K562 (cell line): ENCODE measurements at regions not wholly inside any gene's neighbourhood (a gene's known extent, or its start where the extent isn't known, plus 50 kb on each side); places are given as distances from the start of the nearest gene placed in this dataset.

Experiments used
- ATAC-seq: fragments of 200-7000 bp; cut with Tn5 transposase; 3 replicates; pipeline ENCODE4 v1.9.1; 2020; ENCODE audit warnings: moderate library complexity
- BruUV-seq: library from RNA; stranded (reverse); fragments of 400-500 nt; replicated peaks from 2 replicates; lab custom pipeline; 2021; lab: Mats Ljungman, UMichigan
- CTCF ChIA-PET: fragments of 300-600 bp; formaldehyde crosslinking; extraction: SDS; loops from one replicate; lab custom pipeline; 2021; ENCODE audit warnings: low intra/inter-chr PET ratio; lab: Yijun Ruan, JAX
- POLR2A ChIA-PET: fragments of 300-600, 350-650 bp; sonication (Branson Sonifier 250); formaldehyde crosslinking; extraction: SDS; loops from one replicate; lab custom pipeline; 2021; ENCODE audit warnings: antibody characterized with exemption, inconsistent platforms; lab: Yijun Ruan, JAX
- DNase-seq, 4 experiments: peaks; one replicate each; pipeline versions ENCODE4 v3.0.0 to v3.0.0-alpha.2; 2011 to 2018; ENCODE audit warnings: low spot score in 3 of 4, mixed read lengths in 3 of 4; ENCODE audit errors: extremely low read depth in 1 of 4
- FAIRE-seq: peaks from 2 replicates; lab custom pipeline; 2011; peaks lifted over from hg19 to GRCh38; lab: Jason Lieb, UNC
- H2AFZ ChIP-seq: 2 replicates; pipeline ENCODE4 v1.6.0; 2011; ENCODE audit warnings: low read depth, low read length, control low read depth, inconsistent platforms
- H3K27ac ChIP-seq: fragments of 200-600 bp; 3 replicates; pipeline ENCODE4 v1.8.0; 2011; ENCODE audit warnings: low read depth, mild to moderate bottlenecking, control low read depth, inconsistent platforms, low read length, moderate library complexity, mixed read lengths; ENCODE audit errors: extremely low read depth
- H3K27me3 ChIP-seq, 2 experiments: fragments of 300-600 bp in 1 of 2; 2 replicates in 1 of 2; 3 replicates in 1 of 2; pipeline versions ENCODE4 v1.6.0 to v1.8.0; 2011; ENCODE audit warnings: inconsistent platforms in 2 of 2, low read length in 2 of 2, mild to moderate bottlenecking in 1 of 2, mixed read lengths in 1 of 2, moderate library complexity in 1 of 2; ENCODE audit not compliant: control insufficient read depth in 2 of 2, insufficient read depth in 2 of 2
- H3K36me3 ChIP-seq: fragments of 300-600 bp; 3 replicates; pipeline ENCODE4 v1.8.0; 2011; ENCODE audit warnings: mild to moderate bottlenecking, low read length, inconsistent platforms; ENCODE audit not compliant: control insufficient read depth, insufficient read depth
- H3K4me1 ChIP-seq, 2 experiments: fragments of 200-600 bp in 1 of 2; replicated peaks in 1 of 2; 2 replicates in 1 of 2; 3 replicates in 1 of 2; pipeline versions ENCODE4 v1.5.1 to v1.8.0; 2011; ENCODE audit warnings: inconsistent platforms in 2 of 2, low read length in 2 of 2, mild to moderate bottlenecking in 1 of 2, mixed read lengths in 1 of 2, moderate library complexity in 1 of 2; ENCODE audit not compliant: control insufficient read depth in 2 of 2, insufficient read depth in 2 of 2
- H3K4me2 ChIP-seq: 2 replicates; pipeline ENCODE4 v1.6.1; 2011; ENCODE audit warnings: low read length, control low read depth, inconsistent platforms, mixed read lengths; ENCODE audit not compliant: insufficient read depth
- H3K4me3 ChIP-seq: fragments of 200-600 bp; sonication (generic), shearing (Covaris generic); 2 replicates; pipeline ENCODE4 v1.5.1; 2016; ENCODE audit warnings: control low read depth, inconsistent platforms
- H3K79me2 ChIP-seq: fragments of 200-600 bp; 3 replicates; pipeline ENCODE4 v1.8.0; 2011; ENCODE audit warnings: low read length, inconsistent platforms; ENCODE audit not compliant: control insufficient read depth, insufficient read depth
- H3K9ac ChIP-seq, 2 experiments: 2 replicates each; pipeline versions ENCODE4 v1.6.0 to v1.6.1; 2011; ENCODE audit warnings: low read depth in 2 of 2, low read length in 2 of 2, control low read depth in 1 of 2, inconsistent platforms in 1 of 2, mild to moderate bottlenecking in 1 of 2, mixed read lengths in 1 of 2; ENCODE audit not compliant: insufficient read depth in 1 of 2
- H3K9me1 ChIP-seq: one replicate; pipeline ENCODE4 v1.6.0; 2011; ENCODE audit warnings: inconsistent platforms, mild to moderate bottlenecking, low read length, moderate library complexity; ENCODE audit not compliant: control insufficient read depth, insufficient read depth
- H3K9me3 ChIP-seq: replicated peaks from 2 replicates; pipeline ENCODE4 v1.5.1; 2011; ENCODE audit warnings: low read depth, low read length, inconsistent platforms; ENCODE audit not compliant: control insufficient read depth, insufficient read depth
- H4K20me1 ChIP-seq: replicated peaks from 2 replicates; pipeline ENCODE4 v1.6.1; 2011; ENCODE audit warnings: low read length, inconsistent platforms, mixed read lengths; ENCODE audit not compliant: control insufficient read depth, insufficient read depth
- ESRRB ChIP-seq: fragments of 250-450 bp; sonication (Bioruptor Pico); IDR thresholded peaks from 2 replicates; pipeline ENCODE4 v1.5.0; 2020; ENCODE audit warnings: mild to moderate bottlenecking, moderate library complexity, borderline replicate concordance
- FOXP4 ChIP-seq: sonication (generic); formaldehyde crosslinking; IDR thresholded peaks from 2 replicates; pipeline ENCODE4 v1.8.0; 2022; ENCODE audit warnings: mild to moderate bottlenecking, missing genetic modification reagents, borderline replicate concordance
- PBX2 ChIP-seq, 2 experiments: IDR thresholded peaks in 1 of 2; conservative IDR thresholded peaks in 1 of 2; 2 replicates each; pipeline ENCODE4 v1.6.1; 2016; ENCODE audit warnings: low read depth in 2 of 2, mild to moderate bottlenecking in 1 of 2, missing compliant biosample characterization in 1 of 2, missing genetic modification characterization in 1 of 2, moderate library complexity in 1 of 2
- SIN3B ChIP-seq: fragments of 450-650 bp; IDR thresholded peaks from 2 replicates; pipeline ENCODE4 v1.6.1; 2017; ENCODE audit warnings: low read depth, mild to moderate bottlenecking, moderate library complexity
- SLC30A9 ChIP-seq: fragments of 250-450 bp; sonication (Bioruptor Pico); IDR thresholded peaks from 2 replicates; pipeline ENCODE4 v1.8.0; 2022; ENCODE audit warnings: mild to moderate bottlenecking, moderate library complexity
- XRCC4 ChIP-seq: IDR thresholded peaks from one replicate; pipeline ENCODE4 v1.6.1; 2011; ENCODE audit not compliant: insufficient read depth, insufficient read length; ENCODE audit errors: extremely low read depth
- ZNF316 ChIP-seq: fragments of 450-650 bp; IDR thresholded peaks from 2 replicates; pipeline ENCODE4 v1.6.1; 2016
- WGBS: fragments of 100-300 bp; shearing (Covaris generic); methylation state at CpG from one replicate; pipeline ENCODE4 v1.1.6; 2016; ENCODE audit warnings: low coverage, mixed read lengths; ENCODE audit not compliant: insufficient coverage; ENCODE audit errors: missing lambda C conversion rate; 5-methylcytosine and 5-hydroxymethylcytosine counted together
- in situ Hi-C: fragments of 300-500 bp; cut with MboI; formaldehyde crosslinking; loops from 4 replicates; pipeline ENCODE4 v1.15.0; 2018; ENCODE audit warnings: inconsistent platforms, mixed read lengths
- intact Hi-C: fragments of 100-400 bp; cut with micrococcal nuclease; formaldehyde crosslinking; loops from 2 replicates; pipeline ENCODE4 v1.14.2; 2022
- TF ChIP-seq, protein P1 (sequence below): fragments of 250-450 bp; sonication (Bioruptor Pico); IDR thresholded peaks from 2 replicates; pipeline ENCODE4 v1.8.0; 2021; ENCODE audit warnings: moderate library complexity, mild to moderate bottlenecking, inconsistent platforms

- no peaks in the 10 kb centered on the region for H4K20me1 ChIP-seq
- intact Hi-C loops (no loop called here), in situ Hi-C loops (no loop called here)
- no peaks in the 10 kb centered on the region for H3K27me3 ChIP-seq
- FAIRE-seq: no peak
- H2AFZ ChIP-seq: no peak overlapping the region
- no peaks in the 10 kb centered on the region for H3K9me1 ChIP-seq
- no peaks in the 10 kb centered on the region for H3K9me3 ChIP-seq
- DNase-seq: no peak
- TF ChIP-seq ESRRB (CRISPR knock-in tag): no peak
- peak; percentile 12; the same call in 1 of the 2 replicates for TF ChIP-seq ZNF316
- no peaks in the 10 kb centered on the region for H3K36me3 ChIP-seq
- ATAC-seq: no peak
- H3K27ac ChIP-seq: no peak overlapping the region
- no peaks in the 10 kb centered on the region for H3K79me2 ChIP-seq
- no peak overlapping the region for H3K4me3 ChIP-seq
- CTCF ChIA-PET: no interaction called here
- H3K9ac ChIP-seq: no peak overlapping the region
- no peak overlapping the region for H3K4me2 ChIP-seq
- no TSS peak for BruUV-seq
- H3K4me1 ChIP-seq: no peaks in the 10 kb centered on the region
- POLR2A ChIA-PET: no interaction called here
- WGBS: 0% methylated on average over 2 of the region's 2 CpGs
Observed at GRCh38 chr14:81662570-81663197, 129.0 kb upstream of the SEL1L start.

DNA sequence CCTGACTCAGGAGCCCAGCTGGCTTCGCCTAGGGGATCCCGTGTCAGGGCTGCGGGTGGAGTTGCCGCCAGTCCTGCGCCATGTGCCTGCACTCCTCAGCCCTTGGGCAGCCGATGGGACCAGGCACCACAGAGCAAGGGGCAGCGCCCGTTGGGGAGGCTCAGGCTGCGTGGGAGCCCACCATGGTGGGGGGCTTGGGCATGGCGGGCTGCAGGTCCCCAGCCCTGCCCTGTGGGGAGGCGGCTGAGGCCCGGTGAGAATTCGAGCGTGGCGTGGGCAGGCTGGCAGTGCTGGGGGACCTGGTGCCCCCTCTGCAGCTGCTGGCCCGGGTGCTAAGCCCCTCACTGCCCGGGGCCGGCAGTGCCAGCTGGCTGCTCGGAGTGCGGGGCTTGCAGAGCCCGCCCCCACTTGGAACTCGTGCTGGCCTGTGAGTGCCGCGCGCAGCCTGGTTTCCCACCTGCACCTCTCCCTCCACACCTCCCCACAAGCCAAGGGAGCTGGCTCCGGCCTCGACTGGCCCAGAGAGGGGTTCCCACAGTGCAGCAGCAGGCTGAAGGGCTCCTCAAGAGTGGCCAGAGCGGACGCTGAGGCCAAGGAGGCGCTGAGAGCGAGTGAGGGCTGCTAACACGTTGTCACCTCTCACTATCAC is 135.1 kb upstream of the SEL1L start:
- ChIA-PET CTCF (no interaction called here), POLR2A (no interaction called here)
- no peaks in the 10 kb centered on the region for H4K20me1 ChIP-seq
- no peak overlapping the region for H2AFZ ChIP-seq
- H3K27ac ChIP-seq: no peak overlapping the region
- no peak overlapping the region for H3K4me3 ChIP-seq
- no peaks in the 10 kb centered on the region for H3K9me1 ChIP-seq
- H3K9me3 ChIP-seq: no peaks in the 10 kb centered on the region
- DNase-seq (no peak), ATAC-seq (no peak), FAIRE-seq (no peak)
- H3K27me3 ChIP-seq: no peaks in the 10 kb centered on the region
- no TSS peak for BruUV-seq
- WGBS: 1% methylated on average over 15 of the region's 32 CpGs
- no peak overlapping the region for H3K4me2 ChIP-seq
- H3K9ac ChIP-seq: no peak overlapping the region
- in situ Hi-C loops: no loop called here
- no peaks in the 10 kb centered on the region for H3K4me1 ChIP-seq
- no peaks in the 10 kb centered on the region for H3K79me2 ChIP-seq
- intact Hi-C loops: no loop called here
- no peaks in the 10 kb centered on the region for H3K36me3 ChIP-seq
- no peak for TF ChIP-seq PBX2 (CRISPR knock-in tag; IDR thresholded peaks at IDR 0.05; ENCODE audit: low read depth)
- TF ChIP-seq PBX2 (tag; conservative IDR thresholded peaks at IDR 0.05; ENCODE audit: low read depth): no peak
- TF ChIP-seq XRCC4: no peak
- TF ChIP-seq, protein P1, sequence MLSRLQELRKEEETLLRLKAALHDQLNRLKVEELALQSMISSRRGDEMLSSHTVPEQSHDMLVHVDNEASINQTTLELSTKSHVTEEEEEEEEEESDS (CRISPR knock-in tag): no peak
- TF ChIP-seq SLC30A9: no peak
- no peak for TF ChIP-seq SIN3B
- TF ChIP-seq FOXP4 (CRISPR knock-in tag): no peak
